Memory B cell (primary cell): ENCODE measurements at regions not wholly inside any gene's neighbourhood (a gene's known extent, or its start where the extent isn't known, plus 50 kb on each side); places are given as distances from the start of the nearest gene placed in this dataset.
"Not testable (repeated sequence)": the region's sequence is repeated elsewhere in the genome, so short reads cannot be mapped to it uniquely, and the experiment has no call there.

Experiments
- ATAC-seq: fragments of 150-1000 bp; cut with Tn5 transposase; 2 replicates; pipeline ENCODE4 v1.10.0; 2021; ENCODE audit warnings: low read depth, mild to moderate bottlenecking, moderate library complexity
- DNase-seq, 2 donors: peaks; one replicate each; pipeline ENCODE4 v3.0.0; 2022; ENCODE audit warnings: low spot score in 2 of 2
- H3K27ac Mint-ChIP-seq: one replicate; pipeline ENCODE4 v1.8.0; 2022; ENCODE audit warnings: mild to moderate bottlenecking, moderate library complexity, mixed read lengths
- H3K27me3 Mint-ChIP-seq: one replicate; pipeline ENCODE4 v1.8.0; 2022; ENCODE audit warnings: mixed read lengths
- H3K36me3 Mint-ChIP-seq: one replicate; pipeline ENCODE4 v1.8.0; 2022; ENCODE audit warnings: mild to moderate bottlenecking, mixed read lengths
- H3K4me1 Mint-ChIP-seq: one replicate; pipeline ENCODE4 v1.8.0; 2022; ENCODE audit warnings: mixed read lengths
- H3K4me3 Mint-ChIP-seq: one replicate; pipeline ENCODE4 v1.8.0; 2022; ENCODE audit warnings: mild to moderate bottlenecking, moderate library complexity, mixed read lengths
- H3K9me3 Mint-ChIP-seq: one replicate; pipeline ENCODE4 v1.8.0; 2022; ENCODE audit warnings: mixed read lengths

DNA sequence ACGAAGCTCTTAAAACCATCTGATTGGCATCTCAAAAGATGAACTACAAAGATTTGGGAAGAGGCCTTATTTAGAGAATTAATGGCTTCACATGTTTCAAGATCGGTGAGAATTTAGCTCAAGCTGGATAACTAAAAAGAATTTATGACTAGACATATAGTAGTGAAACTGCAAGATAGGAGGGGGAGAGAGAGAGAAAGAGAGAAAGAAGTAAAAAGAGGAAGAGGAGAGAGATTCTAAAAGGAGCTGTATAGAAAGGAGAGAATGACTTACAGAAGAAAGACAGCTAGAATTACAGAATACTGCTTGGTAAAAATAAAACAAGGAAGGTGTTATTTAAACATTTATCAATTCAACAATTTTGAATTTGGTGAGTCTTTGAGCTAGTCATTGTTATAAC is 592.3 kb downstream of the SH2D4B start:
- Mint-ChIP-seq H3K36me3 (no peaks in the 10 kb centered on the region), H3K4me3 (no peak overlapping the region), H3K9me3 (no peaks in the 10 kb centered on the region), H3K27me3 (no peaks in the 10 kb centered on the region), H3K27ac (no peak overlapping the region), H3K4me1 (no peaks in the 10 kb centered on the region)
- DNase-seq (no peak), ATAC-seq (no peak)

DNA sequence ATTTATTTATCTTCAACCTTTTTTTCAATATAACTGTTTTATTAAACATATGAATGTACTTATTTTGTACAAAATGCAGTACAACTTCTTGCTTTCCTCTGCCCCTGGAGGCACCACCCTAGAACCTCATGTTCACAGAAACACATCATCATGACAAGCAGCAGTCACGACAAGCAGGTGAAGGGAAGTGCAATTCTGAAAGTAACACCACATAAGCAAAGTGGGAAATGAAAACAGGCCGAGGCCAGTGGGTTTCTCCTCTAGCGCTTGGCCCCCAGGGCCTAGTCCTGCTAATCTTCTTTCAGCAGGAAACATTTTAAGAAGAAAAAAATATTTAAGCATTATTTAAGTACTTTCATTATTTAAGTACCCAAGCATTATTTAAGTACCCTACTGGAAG is 598.1 kb downstream of the SH2D4B start:
- DNase-seq (no peak), ATAC-seq (no peak)
- no peaks in the 10 kb centered on the region for H3K36me3 Mint-ChIP-seq
- no peaks in the 10 kb centered on the region for H3K27me3 Mint-ChIP-seq
- no peak overlapping the region for H3K4me3 Mint-ChIP-seq
- H3K4me1 Mint-ChIP-seq, result no peaks in the 10 kb centered on the region
- no peak overlapping the region for H3K27ac Mint-ChIP-seq
- peaks cover 9% of the 10 kb centered on the region for H3K9me3 Mint-ChIP-seq

DNA sequence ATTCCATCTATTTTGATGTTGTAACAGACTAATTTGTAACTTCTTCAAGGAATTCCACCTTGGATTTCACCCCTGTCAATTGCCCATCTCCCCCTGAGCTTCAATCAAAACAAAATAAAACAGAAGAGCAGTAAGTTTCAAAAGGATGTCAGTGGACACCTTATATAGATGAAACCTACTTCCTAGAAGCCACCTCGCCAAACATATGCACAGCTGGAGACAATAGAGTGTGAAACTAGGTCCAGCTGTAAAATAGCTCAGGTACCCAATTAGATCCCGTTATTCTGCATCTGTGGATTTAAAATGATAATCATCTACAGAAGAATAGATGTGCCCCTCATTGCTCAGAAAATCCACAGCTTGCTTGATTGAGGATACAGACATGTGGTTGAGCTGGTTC is 598.6 kb downstream of the SH2D4B start:
- Mint-ChIP-seq H3K27me3 (no peaks in the 10 kb centered on the region), H3K4me1 (no peaks in the 10 kb centered on the region), H3K27ac (no peak overlapping the region), H3K4me3 (no peak overlapping the region), H3K36me3 (no peaks in the 10 kb centered on the region), H3K9me3 (peaks cover 9% of the 10 kb centered on the region)
- DNase-seq (no peak), ATAC-seq (no peak)

DNA sequence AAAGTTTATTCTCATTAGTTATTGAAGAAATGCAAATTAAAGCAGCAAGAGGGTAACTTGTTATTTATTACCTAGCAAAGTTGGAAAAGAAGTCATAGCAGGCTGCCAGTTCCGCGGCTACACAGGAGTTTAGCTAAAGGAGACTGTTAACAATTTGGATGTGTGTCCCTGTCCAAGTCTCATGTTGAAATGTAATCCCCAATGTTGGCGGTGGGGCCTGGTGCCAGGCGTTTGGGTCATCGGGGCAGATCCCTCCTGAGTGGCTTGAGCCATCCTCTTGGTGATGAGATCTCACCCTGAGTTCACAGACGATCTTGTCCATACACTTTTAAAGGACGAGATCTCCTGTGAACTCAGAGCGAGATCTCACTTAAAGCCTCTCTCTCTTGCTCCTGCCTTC is 608.3 kb downstream of the SH2D4B start:
- no peak overlapping the region for H3K27ac Mint-ChIP-seq
- H3K4me1 Mint-ChIP-seq, result no peaks in the 10 kb centered on the region
- no peak overlapping the region for H3K4me3 Mint-ChIP-seq
- no peak for DNase-seq
- H3K36me3 Mint-ChIP-seq, result no peaks in the 10 kb centered on the region
- no peaks in the 10 kb centered on the region for H3K27me3 Mint-ChIP-seq
- no peaks in the 10 kb centered on the region for H3K9me3 Mint-ChIP-seq
- ATAC-seq, result no peak

DNA sequence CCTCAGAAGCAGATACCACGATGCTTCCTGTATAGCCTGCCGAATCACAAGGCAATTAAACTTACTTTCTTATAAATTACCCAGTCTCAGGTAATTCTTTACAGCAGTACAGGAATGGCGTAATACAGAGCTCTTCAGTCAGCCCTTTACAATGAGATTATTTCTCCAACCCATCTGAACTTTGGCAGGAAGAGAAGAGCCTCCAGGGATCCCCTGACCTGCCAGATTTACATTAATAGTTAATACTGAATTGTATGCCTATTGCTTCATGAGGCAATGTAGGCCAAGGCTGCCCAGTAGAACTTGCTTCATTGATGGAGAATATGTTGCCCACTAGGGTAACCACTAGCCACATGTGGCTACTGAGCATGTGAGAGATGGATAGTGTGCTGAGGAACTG is 608.7 kb downstream of the SH2D4B start:
- H3K4me1 Mint-ChIP-seq, result no peaks in the 10 kb centered on the region
- no peak overlapping the region for H3K27ac Mint-ChIP-seq
- DNase-seq (no peak), ATAC-seq (no peak)
- H3K27me3 Mint-ChIP-seq, result no peaks in the 10 kb centered on the region
- no peaks in the 10 kb centered on the region for H3K9me3 Mint-ChIP-seq
- no peaks in the 10 kb centered on the region for H3K36me3 Mint-ChIP-seq
- no peak overlapping the region for H3K4me3 Mint-ChIP-seq

DNA sequence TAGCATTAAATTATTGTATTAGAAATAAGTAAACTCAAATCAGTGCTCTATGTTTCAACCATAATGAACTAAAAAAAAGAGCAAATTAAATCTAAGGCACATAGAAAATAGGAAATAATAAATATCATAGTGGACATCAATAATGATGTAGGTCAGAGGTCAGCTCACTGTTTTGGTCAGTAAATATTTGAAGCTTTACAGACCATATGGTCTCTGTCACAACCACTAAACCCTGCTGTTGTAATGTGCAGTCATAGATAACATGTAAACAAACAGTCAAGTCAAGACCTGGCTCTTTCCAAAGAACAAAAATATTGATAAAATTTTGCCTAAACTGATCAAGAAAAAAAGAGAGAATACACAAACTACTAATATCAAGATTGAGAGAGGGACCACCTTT is 615.0 kb downstream of the SH2D4B start:
- Mint-ChIP-seq H3K27ac (no peak overlapping the region), H3K27me3 (no peaks in the 10 kb centered on the region), H3K4me3 (no peak overlapping the region), H3K4me1 (no peaks in the 10 kb centered on the region), H3K36me3 (no peaks in the 10 kb centered on the region), H3K9me3 (peaks cover 2% of the 10 kb centered on the region)
- no peak for ATAC-seq
- DNase-seq, result no peak

DNA sequence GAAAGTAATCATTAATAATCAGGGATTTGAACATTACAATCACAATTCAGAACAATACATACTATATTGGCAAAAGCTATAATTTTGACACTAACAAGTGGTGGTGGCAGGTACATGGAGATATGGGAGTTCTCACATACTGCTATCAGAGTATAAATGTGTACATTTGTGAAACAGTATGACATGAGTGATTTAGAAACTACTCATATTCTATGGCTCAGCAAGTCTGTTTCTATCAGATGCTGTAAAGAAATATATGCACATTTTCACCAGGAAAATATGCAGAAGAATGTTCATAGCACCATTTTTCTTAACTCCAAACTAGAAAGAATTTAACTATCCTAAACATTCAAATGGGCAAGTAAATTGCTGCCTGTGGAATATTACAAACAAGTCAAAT is 620.0 kb downstream of the SH2D4B start:
- DNase-seq, result no peak
- no peak overlapping the region for H3K4me3 Mint-ChIP-seq
- no peak overlapping the region for H3K27ac Mint-ChIP-seq
- H3K4me1 Mint-ChIP-seq, result no peaks in the 10 kb centered on the region
- H3K36me3 Mint-ChIP-seq, result no peaks in the 10 kb centered on the region
- ATAC-seq, result no peak
- H3K9me3 Mint-ChIP-seq, result peaks cover 2% of the 10 kb centered on the region
- H3K27me3 Mint-ChIP-seq, result no peaks in the 10 kb centered on the region

DNA sequence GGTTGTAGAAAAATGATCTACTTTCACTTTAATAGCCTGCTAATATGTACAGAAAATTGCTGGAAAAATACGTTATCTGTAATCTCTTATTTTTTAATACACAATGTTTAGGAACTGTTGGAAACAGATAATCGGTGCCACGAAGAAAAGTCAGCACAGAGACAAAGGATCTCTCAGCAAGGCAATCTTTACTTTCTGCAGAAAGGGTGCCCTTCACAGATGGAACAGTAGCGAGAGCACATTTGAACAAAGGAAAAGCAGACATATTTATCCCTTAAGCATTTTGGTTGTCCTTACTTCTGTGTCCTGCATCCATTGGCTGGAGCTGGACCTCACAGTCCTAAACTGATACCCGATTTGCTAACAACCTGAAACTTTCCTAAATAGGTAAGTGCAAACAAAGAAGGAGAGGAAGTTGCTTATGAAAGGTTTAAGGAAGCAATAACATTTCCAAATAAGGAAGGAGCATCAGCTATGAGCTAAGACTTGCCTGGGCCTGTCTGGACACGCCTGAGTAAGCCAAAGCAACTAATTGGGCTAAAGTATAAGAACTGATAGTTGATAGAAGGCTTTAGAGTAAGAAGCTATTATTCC is 640.0 kb downstream of the SH2D4B start:
- no peaks in the 10 kb centered on the region for H3K4me1 Mint-ChIP-seq
- DNase-seq (no peak), ATAC-seq (no peak)
- peaks cover 12% of the 10 kb centered on the region for H3K9me3 Mint-ChIP-seq
- H3K27ac Mint-ChIP-seq, result no peak overlapping the region
- H3K36me3 Mint-ChIP-seq, result no peaks in the 10 kb centered on the region
- H3K4me3 Mint-ChIP-seq, result no peak overlapping the region
- no peaks in the 10 kb centered on the region for H3K27me3 Mint-ChIP-seq

DNA sequence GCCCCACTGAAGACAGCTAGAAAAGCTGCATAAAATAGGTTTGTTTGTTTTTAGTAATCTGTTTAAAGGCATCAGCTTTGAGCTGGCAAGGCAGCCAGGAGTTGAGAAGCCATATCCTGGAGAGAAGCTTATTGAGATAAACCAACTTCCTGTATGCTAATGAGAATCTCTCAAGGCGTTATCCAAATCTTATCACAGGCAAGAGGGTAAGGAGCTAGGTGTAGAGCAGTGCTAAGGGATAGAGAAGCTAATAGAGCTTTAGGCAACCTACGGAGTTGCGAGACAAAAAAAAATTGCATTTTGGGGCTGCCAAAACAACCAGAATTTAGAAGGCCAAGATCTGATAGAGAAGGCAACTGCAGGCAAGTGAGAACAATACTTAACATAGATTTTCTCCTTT is 641.6 kb downstream of the SH2D4B start:
- ATAC-seq, result no peak
- no peaks in the 10 kb centered on the region for H3K27me3 Mint-ChIP-seq
- H3K36me3 Mint-ChIP-seq, result no peaks in the 10 kb centered on the region
- no peak overlapping the region for H3K4me3 Mint-ChIP-seq
- H3K9me3 Mint-ChIP-seq, result peaks cover 17% of the 10 kb centered on the region
- no peak overlapping the region for H3K27ac Mint-ChIP-seq
- H3K4me1 Mint-ChIP-seq, result no peaks in the 10 kb centered on the region
- no peak for DNase-seq

DNA sequence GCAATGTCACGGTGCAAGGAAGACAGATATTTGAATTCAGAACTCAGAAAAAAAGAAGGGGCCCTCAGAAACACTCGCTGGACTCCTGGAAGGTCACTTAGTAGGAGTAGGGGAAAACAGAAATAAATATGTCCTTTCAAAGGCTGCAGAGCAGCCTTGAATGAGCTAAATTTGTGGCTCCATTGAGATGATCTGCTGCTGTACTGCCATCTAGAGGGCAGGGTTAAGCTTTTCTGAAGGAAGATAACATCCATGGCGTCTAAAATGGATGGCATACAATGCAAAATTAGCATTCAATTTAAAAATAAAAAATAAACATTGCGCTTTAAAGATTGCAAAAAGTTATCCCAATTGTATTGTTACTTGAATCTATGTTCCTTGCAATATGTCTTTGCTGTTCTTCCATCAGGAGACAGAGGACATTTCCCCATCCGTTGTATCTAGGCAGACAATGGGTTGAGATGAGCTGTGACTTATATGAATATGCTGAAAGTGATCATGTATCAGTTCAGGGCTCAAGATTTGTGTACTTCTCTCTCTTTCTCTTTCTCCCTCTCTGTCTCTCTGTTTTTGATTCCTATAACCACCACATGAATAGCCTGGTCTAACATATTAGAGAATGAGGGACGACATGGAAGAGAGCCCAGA is 642.2 kb downstream of the SH2D4B start:
- DNase-seq (no peak), ATAC-seq (no peak)
- Mint-ChIP-seq H3K27me3 (no peaks in the 10 kb centered on the region), H3K4me3 (no peak overlapping the region), H3K9me3 (peaks cover 17% of the 10 kb centered on the region), H3K36me3 (no peaks in the 10 kb centered on the region), H3K4me1 (no peaks in the 10 kb centered on the region), H3K27ac (no peak overlapping the region)

DNA sequence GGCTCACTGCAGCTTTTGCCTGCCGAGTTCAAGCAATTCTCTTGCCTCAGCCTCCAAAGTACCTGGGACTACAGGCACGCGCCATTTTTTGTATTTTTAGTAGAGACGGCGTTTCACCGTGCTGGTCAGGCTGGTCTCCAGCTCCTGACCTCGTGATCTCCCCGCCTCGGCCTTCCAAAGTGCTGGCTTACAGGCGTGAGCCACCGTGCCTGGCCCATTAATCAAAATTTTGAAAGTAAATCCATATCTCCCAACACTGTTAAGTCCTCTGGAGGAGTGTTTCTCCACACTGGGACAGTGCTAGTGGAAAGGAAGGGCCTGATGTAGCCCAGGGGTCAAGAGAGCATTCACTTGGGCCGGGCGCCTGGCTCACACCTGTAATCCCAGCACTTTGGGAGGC is 644.6 kb downstream of the SH2D4B start:
- Mint-ChIP-seq H3K36me3 (no peaks in the 10 kb centered on the region), H3K27me3 (no peaks in the 10 kb centered on the region), H3K4me3 (no peak overlapping the region), H3K27ac (no peak overlapping the region), H3K9me3 (peaks cover 15% of the 10 kb centered on the region), H3K4me1 (no peaks in the 10 kb centered on the region)
- ATAC-seq (no peak), DNase-seq (no peak)

DNA sequence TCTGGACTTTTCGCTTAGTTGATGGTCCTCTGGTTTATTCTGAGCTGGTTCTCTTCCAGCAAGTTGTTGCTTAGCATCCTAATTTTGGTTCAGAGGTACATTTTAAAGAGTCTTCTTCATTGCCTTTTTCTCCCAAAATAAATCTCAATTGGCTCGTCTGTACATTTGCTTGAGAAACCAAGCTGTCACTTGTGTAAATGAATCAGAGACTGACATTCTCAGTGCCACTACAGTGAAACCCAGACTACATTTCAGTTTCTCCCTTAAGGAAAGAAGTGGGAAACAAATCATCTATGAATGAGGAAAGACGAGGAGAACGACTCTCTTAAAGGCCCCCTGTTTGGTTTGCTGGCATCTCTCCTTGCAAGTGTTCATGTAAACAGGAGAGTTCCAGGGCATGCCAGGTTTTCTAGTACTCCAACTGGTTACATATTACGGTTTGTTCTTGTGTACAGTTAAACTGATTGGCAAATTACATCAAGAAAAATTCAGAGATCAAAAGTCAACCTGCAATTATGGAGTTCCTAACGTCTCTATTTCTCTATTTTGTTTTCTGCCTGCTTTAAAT is 654.6 kb downstream of the SH2D4B start:
- DNase-seq, result no peak
- no peaks in the 10 kb centered on the region for H3K36me3 Mint-ChIP-seq
- H3K27me3 Mint-ChIP-seq, result no peaks in the 10 kb centered on the region
- no peak overlapping the region for H3K27ac Mint-ChIP-seq
- no peak overlapping the region for H3K4me3 Mint-ChIP-seq
- H3K9me3 Mint-ChIP-seq, result peaks cover 5% of the 10 kb centered on the region
- ATAC-seq, result no peak
- H3K4me1 Mint-ChIP-seq, result no peaks in the 10 kb centered on the region

DNA sequence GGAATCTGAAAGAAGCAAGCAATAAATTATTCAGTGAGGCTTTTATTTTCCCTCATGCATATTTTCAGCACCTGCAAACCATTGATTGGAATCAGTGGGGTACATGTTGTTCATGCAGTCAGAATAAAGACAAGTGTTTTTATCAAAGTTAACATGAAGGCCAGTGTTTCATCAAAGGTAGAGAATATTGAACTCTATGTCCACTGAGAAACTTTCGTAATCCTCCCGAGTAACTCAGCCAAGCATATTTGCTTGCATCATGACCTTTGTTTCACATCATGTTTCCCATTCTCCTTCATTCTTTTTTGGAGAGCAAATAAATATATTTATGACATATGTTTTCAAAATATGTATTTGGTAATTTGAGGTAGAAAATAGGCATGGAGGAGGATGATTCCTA is 663.1 kb downstream of the SH2D4B start:
- Mint-ChIP-seq H3K4me3 (no peak overlapping the region), H3K27me3 (no peaks in the 10 kb centered on the region), H3K4me1 (no peaks in the 10 kb centered on the region), H3K36me3 (no peaks in the 10 kb centered on the region), H3K27ac (no peak overlapping the region), H3K9me3 (peaks cover 2% of the 10 kb centered on the region)
- ATAC-seq (no peak), DNase-seq (no peak)

DNA sequence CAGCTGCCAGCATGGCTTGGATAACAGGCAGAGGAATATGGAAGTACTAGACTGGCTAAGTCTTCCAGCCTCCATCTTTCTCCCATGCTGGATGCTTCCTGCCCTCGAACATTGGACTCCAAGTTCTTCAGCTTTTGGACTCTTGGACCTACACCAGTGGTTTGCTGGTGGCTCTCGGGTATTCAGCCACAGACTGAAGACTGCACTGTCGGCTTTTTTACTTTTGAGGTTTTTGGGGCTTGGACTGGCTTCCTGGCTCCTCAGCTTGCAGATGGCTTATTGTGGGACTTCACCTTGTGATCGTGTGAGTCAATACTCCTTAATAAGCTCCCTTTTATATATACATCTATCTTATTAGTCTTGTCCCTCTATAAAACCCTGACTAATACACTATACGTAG is 667.6 kb upstream of the NRG3 start:
- not testable (repeated sequence) for ATAC-seq, H3K27ac Mint-ChIP-seq, H3K9me3 Mint-ChIP-seq, H3K27me3 Mint-ChIP-seq, H3K36me3 Mint-ChIP-seq, H3K4me1 Mint-ChIP-seq, DNase-seq, H3K4me3 Mint-ChIP-seq

DNA sequence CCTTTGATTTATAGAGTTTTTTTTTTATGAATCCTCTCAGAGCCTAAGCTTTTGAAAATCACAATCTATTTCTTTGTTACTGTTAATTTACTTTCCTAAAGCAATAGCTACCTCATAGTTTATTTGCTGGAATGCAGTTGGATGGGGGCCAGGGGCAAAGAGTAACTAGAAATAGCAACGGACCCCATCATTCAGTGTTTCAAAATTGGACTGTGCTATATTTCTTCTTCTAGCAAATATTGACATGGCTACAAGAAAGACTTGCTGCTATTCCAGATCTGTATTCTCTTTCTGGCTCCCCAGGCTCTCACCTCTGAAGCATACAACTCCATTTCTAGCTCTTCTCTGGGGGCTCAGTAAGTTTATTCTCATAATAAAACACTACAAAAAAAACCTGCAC is 661.6 kb upstream of the NRG3 start:
- ATAC-seq (no peak), DNase-seq (no peak)
- no peaks in the 10 kb centered on the region for H3K9me3 Mint-ChIP-seq
- no peak overlapping the region for H3K27ac Mint-ChIP-seq
- H3K36me3 Mint-ChIP-seq, result no peaks in the 10 kb centered on the region
- no peaks in the 10 kb centered on the region for H3K27me3 Mint-ChIP-seq
- H3K4me1 Mint-ChIP-seq, result no peaks in the 10 kb centered on the region
- H3K4me3 Mint-ChIP-seq, result no peak overlapping the region
